Activated naive CD8-positive, alpha-beta T cell treated with anti-CD3 and anti-CD28 coated beads, Interleukin-2, amount 10 ng/mL, durations not matched to agents 7 days and 5 days (primary cell): ENCODE measurements at regions not wholly inside any gene's neighbourhood (a gene's known extent, or its start where the extent isn't known, plus 50 kb on each side); places are given as distances from the start of the nearest gene placed in this dataset.

ENCODE experiments used
- ATAC-seq: fragments of 150-1000 bp; cut with Tn5 transposase; one replicate; pipeline ENCODE4 v1.10.0; 2021; ENCODE audit warnings: low read depth, moderate library complexity
- POLR2A ChIA-PET: fragments of 350-600 bp; sonication (Branson Sonifier 250); formaldehyde crosslinking; loops from one replicate; lab custom pipeline; 2021; ENCODE audit warnings: antibody characterized with exemption; lab: Charles Lee
- DNase-seq: peaks from one replicate; pipeline ENCODE4 v3.0.0; 2021
- H3K27ac Mint-ChIP-seq: one replicate; pipeline ENCODE4 v1.8.0; 2022; ENCODE audit warnings: mild to moderate bottlenecking, mixed read lengths
- H3K27me3 Mint-ChIP-seq: one replicate; pipeline ENCODE4 v1.8.0; 2022; ENCODE audit warnings: mild to moderate bottlenecking, moderate library complexity, mixed read lengths
- H3K36me3 Mint-ChIP-seq: one replicate; pipeline ENCODE4 v1.8.0; 2021; ENCODE audit warnings: mild to moderate bottlenecking, mixed read lengths
- H3K4me1 Mint-ChIP-seq: one replicate; pipeline ENCODE4 v1.8.0; 2021; ENCODE audit warnings: mixed read lengths
- H3K4me3 Mint-ChIP-seq: one replicate; pipeline ENCODE4 v1.8.0; 2022; ENCODE audit warnings: mild to moderate bottlenecking, moderate library complexity, mixed read lengths
- H3K9me3 Mint-ChIP-seq: one replicate; pipeline ENCODE4 v1.8.0; 2021; ENCODE audit warnings: mixed read lengths

DNA sequence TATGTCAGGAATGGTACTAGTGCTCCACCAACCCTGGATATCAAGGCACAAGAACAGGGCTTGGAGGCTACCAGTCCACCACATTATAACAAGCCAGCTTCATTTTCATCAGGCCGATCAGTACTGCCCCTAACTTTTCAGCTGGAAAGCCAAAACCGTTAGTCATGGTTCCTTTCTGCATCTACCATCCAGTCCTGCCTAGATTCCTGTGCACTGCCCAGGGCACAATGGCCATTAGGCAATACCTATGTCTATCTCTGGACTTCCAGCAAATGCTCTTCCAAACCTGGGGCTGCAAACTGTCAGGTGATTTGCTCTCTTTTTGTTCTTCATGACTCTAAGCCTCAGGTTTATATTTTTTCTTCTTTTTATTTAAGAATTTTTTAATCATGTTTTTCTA is 937.7 kb downstream of the SORCS1 start:
- Mint-ChIP-seq H3K4me1 (peaks cover under 1% of the 10 kb centered on the region), H3K27me3 (no peaks in the 10 kb centered on the region), H3K27ac (no peak overlapping the region), H3K9me3 (peaks cover 8% of the 10 kb centered on the region), H3K36me3 (no peaks in the 10 kb centered on the region), H3K4me3 (no peak overlapping the region)
- POLR2A ChIA-PET = no interaction called here
- no peak for DNase-seq
- ATAC-seq = no peak

GRCh38 chr10:106226142-106226541 is 938.4 kb downstream of the SORCS1 start:
- no peak overlapping the region for H3K4me3 Mint-ChIP-seq
- H3K9me3 Mint-ChIP-seq = peaks cover 7% of the 10 kb centered on the region
- no peak overlapping the region for H3K27ac Mint-ChIP-seq
- H3K36me3 Mint-ChIP-seq = no peaks in the 10 kb centered on the region
- H3K4me1 Mint-ChIP-seq = no peaks in the 10 kb centered on the region
- POLR2A ChIA-PET = no interaction called here
- no peaks in the 10 kb centered on the region for H3K27me3 Mint-ChIP-seq
- ATAC-seq (no peak), DNase-seq (no peak)

- Mint-ChIP-seq H3K4me1 (no peaks in the 10 kb centered on the region), H3K4me3 (no peak overlapping the region), H3K27ac (no peak overlapping the region), H3K9me3 (peaks cover 5% of the 10 kb centered on the region), H3K36me3 (no peaks in the 10 kb centered on the region), H3K27me3 (no peaks in the 10 kb centered on the region)
- POLR2A ChIA-PET = no interaction called here
- ATAC-seq (no peak), DNase-seq (no peak)
Measured at GRCh38 chr10:106224676-106225075, 939.8 kb downstream of the SORCS1 start.

- Mint-ChIP-seq H3K27me3 (no peaks in the 10 kb centered on the region), H3K4me3 (no peak overlapping the region), H3K9me3 (peaks cover 6% of the 10 kb centered on the region), H3K36me3 (no peaks in the 10 kb centered on the region), H3K27ac (no peak overlapping the region), H3K4me1 (no peaks in the 10 kb centered on the region)
- DNase-seq (no peak), ATAC-seq (no peak)
- POLR2A ChIA-PET = no interaction called here
Measured at GRCh38 chr10:106217627-106218026, 946.9 kb downstream of the SORCS1 start.

GRCh38 chr10:106216085-106216484 is 948.4 kb downstream of the SORCS1 start:
- POLR2A ChIA-PET = no interaction called here
- no peak for DNase-seq
- no peak overlapping the region for H3K27ac Mint-ChIP-seq
- no peak overlapping the region for H3K4me3 Mint-ChIP-seq
- no peak for ATAC-seq
- no peaks in the 10 kb centered on the region for H3K4me1 Mint-ChIP-seq
- H3K9me3 Mint-ChIP-seq = peaks cover 5% of the 10 kb centered on the region
- H3K27me3 Mint-ChIP-seq = no peaks in the 10 kb centered on the region
- no peaks in the 10 kb centered on the region for H3K36me3 Mint-ChIP-seq

DNA sequence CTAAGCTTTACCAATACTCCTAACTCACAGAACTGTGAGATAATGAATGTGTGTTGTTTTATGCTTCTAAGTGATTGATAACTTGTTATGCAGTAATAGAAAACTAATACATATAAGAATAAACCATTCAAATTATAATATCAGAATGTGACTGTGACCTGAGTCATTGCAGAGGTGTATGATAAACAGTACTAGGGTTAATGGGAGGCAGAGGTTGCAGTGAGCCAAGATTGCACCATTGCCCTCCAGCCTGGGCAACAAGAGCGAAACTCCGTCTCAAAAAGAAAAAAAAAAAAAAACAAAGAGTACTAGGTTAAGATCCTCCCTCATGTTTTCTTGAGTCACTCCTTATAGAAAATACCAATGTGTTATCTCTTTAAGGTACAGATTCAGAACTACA is 950.3 kb downstream of the SORCS1 start:
- no peak overlapping the region for H3K27ac Mint-ChIP-seq
- no peak for DNase-seq
- ATAC-seq = no peak
- H3K9me3 Mint-ChIP-seq = peaks cover 10% of the 10 kb centered on the region
- POLR2A ChIA-PET = no interaction called here
- H3K36me3 Mint-ChIP-seq = no peaks in the 10 kb centered on the region
- no peaks in the 10 kb centered on the region for H3K27me3 Mint-ChIP-seq
- H3K4me3 Mint-ChIP-seq = no peak overlapping the region
- no peaks in the 10 kb centered on the region for H3K4me1 Mint-ChIP-seq

- Mint-ChIP-seq H3K27ac (no peak overlapping the region), H3K4me3 (no peak overlapping the region), H3K9me3 (peaks cover 10% of the 10 kb centered on the region), H3K27me3 (no peaks in the 10 kb centered on the region), H3K36me3 (no peaks in the 10 kb centered on the region), H3K4me1 (no peaks in the 10 kb centered on the region)
- ATAC-seq = no peak
- POLR2A ChIA-PET = no interaction called here
- DNase-seq = no peak
Measured at GRCh38 chr10:106213493-106213892, 951.0 kb downstream of the SORCS1 start.

- H3K4me1 Mint-ChIP-seq = no peaks in the 10 kb centered on the region
- POLR2A ChIA-PET = no interaction called here
- H3K36me3 Mint-ChIP-seq = no peaks in the 10 kb centered on the region
- no peak overlapping the region for H3K4me3 Mint-ChIP-seq
- H3K27me3 Mint-ChIP-seq = no peaks in the 10 kb centered on the region
- H3K9me3 Mint-ChIP-seq = no peaks in the 10 kb centered on the region
- no peak for ATAC-seq
- no peak for DNase-seq
- no peak overlapping the region for H3K27ac Mint-ChIP-seq
Measured at GRCh38 chr10:106198275-106198674, 966.2 kb downstream of the SORCS1 start.

DNA sequence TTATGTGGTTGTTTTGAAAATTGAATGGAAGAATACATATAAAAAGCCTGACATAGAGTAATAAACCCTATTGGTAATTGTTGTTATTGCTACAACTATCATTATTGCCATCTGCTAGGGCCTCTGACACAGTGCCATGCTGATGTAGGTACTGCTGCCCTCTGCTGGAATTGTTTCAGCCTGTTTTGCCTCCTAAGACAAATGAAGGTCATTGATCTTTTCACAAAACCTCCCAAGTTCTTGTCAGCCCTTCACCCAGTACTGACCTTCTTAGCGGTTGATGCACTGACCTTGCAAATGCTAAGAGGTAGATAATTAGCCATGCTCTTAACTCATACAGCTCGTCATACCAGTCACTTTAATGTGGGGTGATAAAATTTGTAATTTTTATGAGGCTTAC is 975.2 kb downstream of the SORCS1 start:
- H3K27ac Mint-ChIP-seq = no peak overlapping the region
- no peaks in the 10 kb centered on the region for H3K27me3 Mint-ChIP-seq
- no peak for DNase-seq
- H3K4me3 Mint-ChIP-seq = no peak overlapping the region
- no peak for ATAC-seq
- H3K36me3 Mint-ChIP-seq = no peaks in the 10 kb centered on the region
- H3K9me3 Mint-ChIP-seq = no peaks in the 10 kb centered on the region
- H3K4me1 Mint-ChIP-seq = no peaks in the 10 kb centered on the region
- POLR2A ChIA-PET = no interaction called here

- DNase-seq (no peak), ATAC-seq (no peak)
- Mint-ChIP-seq H3K27ac (no peak overlapping the region), H3K4me1 (no peaks in the 10 kb centered on the region), H3K27me3 (no peaks in the 10 kb centered on the region), H3K4me3 (no peak overlapping the region), H3K36me3 (no peaks in the 10 kb centered on the region), H3K9me3 (no peaks in the 10 kb centered on the region)
- POLR2A ChIA-PET = no interaction called here
Measured at GRCh38 chr10:106185951-106186350, 978.6 kb downstream of the SORCS1 start.

DNA sequence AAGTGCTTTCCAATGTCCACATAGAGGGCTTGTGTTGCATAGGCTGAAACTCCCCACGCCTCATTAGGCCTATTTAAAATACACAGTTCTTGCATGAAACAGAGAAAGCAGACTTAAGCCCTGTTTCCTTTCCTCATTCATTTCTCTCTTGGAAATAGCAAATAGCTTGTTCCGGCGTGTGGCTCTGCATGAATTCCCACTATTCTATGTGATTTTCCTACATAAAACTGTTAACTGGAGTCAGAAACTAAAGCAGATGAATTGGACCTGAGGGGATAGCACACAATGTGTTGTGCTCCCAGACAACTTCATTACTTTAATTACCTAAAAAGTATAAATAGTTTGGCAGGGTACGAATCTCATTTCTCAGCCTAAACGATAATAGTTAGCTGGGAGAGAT is 981.5 kb downstream of the SORCS1 start:
- H3K27me3 Mint-ChIP-seq = no peaks in the 10 kb centered on the region
- POLR2A ChIA-PET = no interaction called here
- H3K9me3 Mint-ChIP-seq = no peaks in the 10 kb centered on the region
- no peak overlapping the region for H3K4me3 Mint-ChIP-seq
- no peak for DNase-seq
- no peak for ATAC-seq
- H3K4me1 Mint-ChIP-seq = no peaks in the 10 kb centered on the region
- H3K27ac Mint-ChIP-seq = no peak overlapping the region
- H3K36me3 Mint-ChIP-seq = no peaks in the 10 kb centered on the region

- Mint-ChIP-seq H3K4me3 (no peak overlapping the region), H3K27ac (no peak overlapping the region), H3K9me3 (no peaks in the 10 kb centered on the region), H3K4me1 (no peaks in the 10 kb centered on the region), H3K36me3 (no peaks in the 10 kb centered on the region), H3K27me3 (no peaks in the 10 kb centered on the region)
- POLR2A ChIA-PET = no interaction called here
- ATAC-seq (no peak), DNase-seq (no peak)
Measured at GRCh38 chr10:106182542-106182941, 982.0 kb downstream of the SORCS1 start.

GRCh38 chr10:106181501-106181900 is 983.0 kb downstream of the SORCS1 start:
- H3K4me1 Mint-ChIP-seq = no peaks in the 10 kb centered on the region
- no peak overlapping the region for H3K27ac Mint-ChIP-seq
- H3K4me3 Mint-ChIP-seq = no peak overlapping the region
- DNase-seq = no peak
- no peaks in the 10 kb centered on the region for H3K27me3 Mint-ChIP-seq
- POLR2A ChIA-PET = no interaction called here
- H3K9me3 Mint-ChIP-seq = no peaks in the 10 kb centered on the region
- no peaks in the 10 kb centered on the region for H3K36me3 Mint-ChIP-seq
- no peak for ATAC-seq

DNA sequence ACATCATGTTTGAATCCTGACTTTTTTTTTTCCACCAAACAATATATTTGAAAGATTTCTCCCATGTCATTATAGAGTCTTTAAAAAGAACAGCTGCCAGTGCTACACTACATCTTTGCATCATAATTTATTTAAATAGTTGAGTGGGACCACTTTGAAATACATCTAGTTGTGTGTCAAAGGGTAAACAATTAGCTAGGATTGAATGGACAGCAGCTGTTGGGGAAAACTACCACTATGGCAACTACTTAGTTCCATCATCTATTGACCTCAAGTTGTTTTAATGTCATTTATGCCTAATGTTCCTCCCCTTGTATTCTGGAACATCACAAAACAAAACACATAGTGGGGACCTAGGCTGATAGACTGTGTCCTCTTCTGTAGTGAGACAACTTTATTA is 985.1 kb downstream of the SORCS1 start:
- H3K36me3 Mint-ChIP-seq = no peaks in the 10 kb centered on the region
- H3K9me3 Mint-ChIP-seq = no peaks in the 10 kb centered on the region
- no peak overlapping the region for H3K27ac Mint-ChIP-seq
- POLR2A ChIA-PET = no interaction called here
- DNase-seq (no peak), ATAC-seq (no peak)
- no peaks in the 10 kb centered on the region for H3K27me3 Mint-ChIP-seq
- H3K4me3 Mint-ChIP-seq = no peak overlapping the region
- H3K4me1 Mint-ChIP-seq = no peaks in the 10 kb centered on the region

GRCh38 chr10:106175760-106176377 is 988.6 kb downstream of the SORCS1 start:
- no peaks in the 10 kb centered on the region for H3K27me3 Mint-ChIP-seq

More at GRCh38 chr10:106175760-106176377, 988.6 kb downstream of the SORCS1 start:
- Mint-ChIP-seq H3K4me3 (no peak overlapping the region), H3K36me3 (no peaks in the 10 kb centered on the region), H3K27ac (no peak overlapping the region), H3K9me3 (no peaks in the 10 kb centered on the region), H3K4me1 (no peaks in the 10 kb centered on the region)
- ATAC-seq (no peak), DNase-seq (no peak)
- POLR2A ChIA-PET = no interaction called here
